HFF-Myc (cell line): ENCODE measurements at regions not wholly inside any gene's neighbourhood (a gene's known extent, or its start where the extent isn't known, plus 50 kb on each side); places are given as distances from the start of the nearest gene placed in this dataset.
"Not testable (repeated sequence)": the region's sequence is repeated elsewhere in the genome, so short reads cannot be mapped to it uniquely, and the experiment has no call there.

Experiments
- DNase-seq: peaks from one replicate; pipeline ENCODE4 v3.0.0-alpha.2; 2011; ENCODE audit warnings: low read depth; ENCODE audit errors: extremely low read depth
- H3K4me3 ChIP-seq: replicated peaks from 2 replicates; pipeline ENCODE4 v1.5.1; 2011; ENCODE audit warnings: low read depth, mild to moderate bottlenecking, control low read depth, low read length
- CTCF ChIP-seq: IDR thresholded peaks from 2 replicates; pipeline ENCODE4 v1.5.1; 2012; ENCODE audit warnings: mild to moderate bottlenecking, low read depth, low read length, control low read depth; ENCODE audit errors: missing control alignments

GRCh38 chr20:47977017-47977788, 191.9 kb upstream of the SULF2 start:
- not testable (repeated sequence) for H3K4me3 ChIP-seq, DNase-seq

GRCh38 chr20:47974234-47974878, 189.1 kb upstream of the SULF2 start:
- no peak overlapping the region for H3K4me3 ChIP-seq
- DNase-seq, result no peak
- no peak for TF ChIP-seq CTCF

GRCh38 chr20:47973519-47974233, 188.4 kb upstream of the SULF2 start:
- no peak for TF ChIP-seq CTCF
- H3K4me3 ChIP-seq, result no peak overlapping the region
- no peak for DNase-seq

GRCh38 chr20:47972916-47973309, 187.6 kb upstream of the SULF2 start:
- no peak overlapping the region for H3K4me3 ChIP-seq
- DNase-seq, result no peak
- no peak for TF ChIP-seq CTCF

- H3K4me3 ChIP-seq, DNase-seq: not testable (repeated sequence)
These were observed 187.1 kb upstream of the SULF2 start for GRCh38 chr20:47972297-47972915.

- no peak for TF ChIP-seq CTCF
- no peak overlapping the region for H3K4me3 ChIP-seq
These were observed 185.9 kb upstream of the SULF2 start for GRCh38 chr20:47971058-47971791.

GRCh38 chr20:47970282-47970903, 185.1 kb upstream of the SULF2 start:
- no peak for DNase-seq

More at GRCh38 chr20:47971058-47971791, 185.9 kb upstream of the SULF2 start:
- no peak for DNase-seq

More at GRCh38 chr20:47970282-47970903, 185.1 kb upstream of the SULF2 start:
- no peak overlapping the region for H3K4me3 ChIP-seq
- no peak for TF ChIP-seq CTCF
